Non-pigmented ciliary epithelial cell (primary cell): ENCODE measurements at regions not wholly inside any gene's neighbourhood (a gene's known extent, or its start where the extent isn't known, plus 50 kb on each side); places are given as distances from the start of the nearest gene placed in this dataset.

Experiments
- DNase-seq: peaks from one replicate; pipeline ENCODE4 v3.0.0-alpha.2; 2010; ENCODE audit warnings: low read depth

DNA sequence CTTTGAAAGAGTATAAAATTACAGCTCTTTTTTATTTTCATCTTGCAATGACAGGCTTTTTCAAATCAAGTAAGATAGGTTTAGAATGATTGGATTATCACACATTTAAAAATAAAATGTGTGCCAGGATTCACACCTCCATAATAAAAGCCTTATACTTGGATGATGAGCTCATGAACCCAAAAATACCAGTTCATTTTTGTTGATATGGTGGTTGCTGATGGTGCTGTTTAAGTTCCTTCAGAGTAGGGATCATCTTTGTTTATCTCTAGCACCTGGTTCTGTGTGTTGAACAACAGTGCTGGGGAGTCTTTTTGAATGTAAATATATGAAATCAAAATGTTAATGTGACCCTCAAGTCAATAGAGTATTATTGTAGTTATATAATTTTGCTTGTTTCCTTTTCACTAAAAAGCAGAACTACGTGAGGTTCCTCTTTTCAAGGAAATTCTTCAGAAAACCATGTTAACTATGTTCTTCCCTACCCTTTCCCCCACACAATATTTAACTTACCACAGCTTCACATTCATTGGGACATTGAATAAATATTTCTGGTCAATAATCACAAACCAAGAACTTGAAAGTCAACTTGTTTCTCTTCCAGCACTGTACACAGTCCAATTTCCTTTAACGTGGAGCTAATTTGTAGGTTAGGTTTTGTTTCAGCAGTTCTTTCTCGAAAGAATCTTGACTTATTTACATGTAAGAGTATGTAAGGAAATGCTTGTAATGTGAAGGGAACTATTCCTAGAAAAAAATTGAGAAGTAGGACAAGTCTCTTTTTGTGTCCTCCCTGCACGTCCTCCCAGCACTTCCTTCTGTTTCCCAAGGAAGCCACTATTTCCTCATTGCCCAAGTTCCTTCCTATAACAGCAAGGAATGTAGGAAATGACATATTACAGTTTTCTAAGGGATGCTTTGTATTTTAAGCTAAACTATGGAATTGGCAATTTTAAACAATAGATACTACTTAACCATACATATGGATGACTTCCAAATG lies 945.9 kb upstream of the CITED2 start:
- DNase-seq: no peak

DNA sequence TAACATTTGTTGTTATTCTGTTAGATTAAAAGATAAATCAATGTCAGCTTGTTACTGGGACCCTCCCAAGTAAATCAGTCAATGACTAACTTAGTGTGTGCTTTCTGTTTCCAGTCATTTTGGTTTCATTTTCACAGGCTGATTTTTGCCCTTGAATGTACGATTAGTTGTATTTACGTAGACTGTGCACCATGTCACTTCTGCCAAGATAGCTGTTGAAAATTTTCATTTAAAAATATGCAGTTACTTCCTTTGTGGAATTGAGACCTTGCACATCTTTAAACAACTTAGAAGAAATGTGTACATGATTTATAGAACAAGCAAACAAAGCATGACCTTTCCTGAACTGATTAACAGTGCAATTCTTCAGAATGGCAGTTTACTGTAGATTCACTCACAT lies 944.8 kb upstream of the CITED2 start:
- DNase-seq: no peak

DNA sequence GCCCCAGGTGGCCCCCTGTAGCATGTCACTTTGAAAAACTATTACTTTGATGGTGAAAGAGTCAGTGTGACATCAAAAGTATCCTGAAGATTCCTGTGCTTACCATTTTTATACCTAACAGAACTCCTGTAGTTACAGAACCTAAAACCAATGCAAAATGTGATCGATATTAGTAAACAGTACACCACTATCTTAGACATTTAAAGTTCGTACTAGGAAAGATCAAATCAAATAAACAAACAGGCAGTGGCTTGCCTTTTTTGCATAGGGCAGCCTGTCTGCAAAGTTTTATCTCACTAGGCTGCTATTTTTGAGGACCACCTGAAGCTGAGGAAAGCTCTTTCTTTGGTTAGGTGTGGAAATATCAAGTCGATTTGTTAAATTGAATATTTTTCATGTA lies 944.0 kb upstream of the CITED2 start:
- DNase-seq: no peak

DNA sequence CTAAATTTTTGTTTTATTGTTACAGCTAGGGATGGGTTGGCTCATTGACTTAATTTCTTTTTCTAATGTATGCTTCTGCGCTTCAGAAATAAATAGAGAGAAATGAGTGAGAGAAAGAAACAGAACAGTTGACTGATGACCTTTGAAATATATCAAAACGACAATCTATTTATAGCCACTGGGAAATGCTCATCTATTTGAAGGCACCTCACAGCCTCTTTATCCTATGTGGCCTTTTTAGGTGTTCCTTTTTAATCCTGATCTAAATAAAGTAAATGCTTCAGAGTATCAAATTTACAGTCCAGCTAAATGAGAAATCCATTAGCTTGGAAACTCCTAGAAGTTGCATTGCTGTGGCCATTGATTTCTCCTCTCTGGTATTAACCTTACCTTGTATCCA lies 943.5 kb upstream of the CITED2 start:
- DNase-seq: no peak

DNA sequence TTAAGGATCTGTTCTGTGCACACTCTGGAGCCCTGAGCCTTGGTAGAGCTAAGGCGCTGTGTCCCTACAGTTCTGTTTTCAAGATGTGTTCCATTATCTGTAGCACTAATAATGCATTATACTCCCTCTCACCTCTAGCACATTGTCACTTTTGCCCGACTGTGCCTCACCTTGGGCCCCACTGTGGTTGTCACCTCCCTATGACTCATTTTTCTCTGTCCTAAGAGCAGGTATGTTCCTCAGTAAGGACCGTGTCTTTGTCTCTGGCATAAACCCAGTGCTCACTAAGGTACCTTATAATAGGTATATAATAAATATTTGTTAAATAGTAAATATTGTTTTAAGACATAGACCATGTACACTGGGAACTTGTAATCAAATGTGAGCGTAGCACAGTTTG lies 942.5 kb upstream of the CITED2 start:
- DNase-seq: no peak

DNA sequence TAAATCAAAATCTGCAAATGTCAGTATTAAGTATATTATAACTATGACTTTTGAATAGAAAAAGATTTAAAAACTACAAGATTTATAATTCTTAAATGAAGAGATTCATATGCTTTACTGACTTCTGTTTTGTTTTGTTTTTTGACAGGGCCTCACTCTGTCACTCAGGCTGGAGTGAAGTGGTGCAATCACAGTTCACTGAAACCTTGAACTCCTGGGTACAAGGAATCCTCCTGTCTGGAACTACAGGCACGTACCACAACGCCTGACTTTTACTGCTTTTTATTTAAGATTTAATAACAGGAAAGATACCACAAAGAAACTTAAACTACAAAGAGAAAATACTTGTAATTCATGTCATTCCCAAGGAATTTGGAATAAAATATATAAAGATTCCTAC lies 940.2 kb upstream of the CITED2 start:
- DNase-seq: no peak

DNA sequence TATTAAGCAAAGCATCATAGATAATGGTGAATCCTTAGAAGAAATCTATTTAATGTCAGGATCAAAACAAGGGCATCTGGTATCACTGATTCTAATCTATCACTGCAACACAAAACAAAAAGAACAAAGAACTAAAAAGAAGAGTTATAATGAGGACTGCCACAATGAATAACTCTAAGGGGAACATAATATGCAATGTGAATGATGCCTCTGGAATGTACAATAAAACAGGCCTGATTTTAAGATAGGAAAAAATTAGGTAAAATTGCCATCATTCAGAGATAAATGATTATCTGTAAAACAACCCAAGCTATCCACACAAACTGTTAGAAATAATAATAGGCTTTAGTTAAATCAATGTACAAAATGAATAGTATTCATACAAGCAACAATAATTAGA lies 936.7 kb upstream of the CITED2 start:
- DNase-seq: no peak

DNA sequence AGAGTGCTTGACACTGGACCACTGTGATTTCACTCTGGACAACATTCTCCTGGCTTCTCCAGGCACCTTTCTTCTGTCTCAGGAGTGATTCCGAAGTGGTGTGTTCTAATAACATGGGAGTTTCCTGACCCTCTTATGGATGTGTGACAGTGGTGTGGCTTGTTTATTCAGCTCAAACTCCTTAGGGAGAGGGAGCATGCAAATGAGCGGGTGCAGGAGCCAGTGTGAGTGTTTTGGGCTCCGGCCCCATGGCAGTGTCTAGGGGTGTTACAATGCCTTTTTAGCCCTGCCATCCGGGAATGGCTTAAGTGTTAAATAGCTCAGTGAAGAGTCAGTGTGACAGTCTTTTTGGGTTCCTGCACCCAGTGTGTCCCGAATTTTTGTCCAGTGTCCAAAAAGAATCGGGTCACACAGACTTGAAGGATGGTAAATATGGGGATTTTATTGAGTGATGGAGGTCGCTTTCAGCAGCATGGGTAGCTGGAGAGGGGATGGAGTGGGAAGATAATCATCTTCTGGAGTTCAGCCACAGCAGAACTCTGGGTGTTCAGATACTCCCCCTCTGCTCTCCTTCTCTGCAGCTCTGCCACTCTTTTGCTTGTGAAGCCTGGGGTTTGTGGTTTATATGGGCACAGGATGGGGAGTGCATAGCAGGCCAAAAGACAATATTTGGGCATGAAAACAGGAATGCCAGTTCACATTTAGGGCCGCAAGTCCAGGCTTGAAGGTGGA lies 928.9 kb upstream of the CITED2 start:
- no peak for DNase-seq

DNA sequence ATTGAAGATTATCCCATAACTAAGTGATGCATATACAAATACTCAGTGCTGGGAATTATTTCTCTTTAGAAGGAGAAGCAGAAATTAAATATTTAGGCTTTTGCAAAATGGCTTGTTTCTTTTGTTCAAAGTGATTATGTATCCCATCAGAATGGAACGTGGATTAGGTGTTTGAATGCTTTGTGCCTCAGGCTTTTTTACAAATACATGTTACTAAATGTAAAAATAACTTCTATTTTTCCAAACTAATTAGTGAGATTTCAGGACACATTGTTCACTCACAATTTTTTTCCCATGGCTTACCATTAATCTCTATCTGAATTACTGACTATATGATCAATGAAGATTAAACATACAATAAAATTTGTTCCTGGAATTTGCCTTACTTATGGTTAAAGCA lies 925.9 kb upstream of the CITED2 start:
- DNase-seq: no peak

DNA sequence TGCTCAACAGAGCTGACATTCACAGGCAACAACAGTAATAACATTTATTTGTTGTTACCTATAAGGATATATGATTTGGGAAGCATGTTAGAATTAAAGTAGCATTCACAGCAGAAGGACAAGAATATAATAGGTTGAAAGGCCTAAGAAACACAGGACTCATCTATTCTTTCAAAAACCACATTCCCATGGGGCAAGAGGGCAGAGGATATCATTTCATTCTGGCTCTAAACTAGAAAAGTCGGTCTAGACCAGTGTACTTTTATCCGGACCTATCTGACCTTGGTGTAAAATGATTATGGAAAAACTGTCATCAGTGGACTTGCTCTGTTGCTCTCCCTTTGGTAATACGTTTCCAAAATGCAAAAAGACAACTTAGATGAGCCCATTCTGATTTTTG lies 914.7 kb upstream of the CITED2 start:
- no peak for DNase-seq

DNA sequence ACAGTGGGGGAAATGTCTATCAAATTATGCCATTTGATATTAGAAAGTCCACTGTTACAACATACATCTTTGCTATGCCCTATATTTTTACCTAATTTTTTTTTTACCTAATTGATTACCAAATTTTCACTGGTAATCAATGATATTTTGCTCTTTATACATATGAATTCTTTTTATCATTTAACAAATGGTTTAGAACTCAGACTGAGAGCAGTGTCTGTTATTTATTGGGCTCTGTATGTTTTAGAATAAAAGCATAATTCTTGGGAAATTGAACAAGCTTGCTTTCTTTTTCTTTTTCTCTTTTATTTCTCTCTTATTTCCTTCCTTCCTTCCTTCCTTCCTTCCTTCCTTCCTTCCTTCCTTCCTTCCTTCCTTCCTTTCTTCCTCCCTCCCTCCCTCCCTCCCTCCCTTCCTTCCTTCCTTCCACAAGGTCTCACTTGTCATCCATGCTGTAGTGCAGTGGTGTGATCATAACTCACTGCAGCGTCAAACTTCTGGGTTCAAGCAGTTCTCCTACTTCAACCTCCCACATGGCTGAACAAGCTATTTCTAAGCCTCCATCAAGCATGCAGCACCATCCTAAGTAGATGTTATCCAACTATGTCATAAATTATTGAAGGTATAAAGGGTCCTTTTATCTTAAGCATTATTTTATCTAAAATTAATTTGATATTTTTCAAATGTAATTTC lies 911.7 kb upstream of the CITED2 start:
- no peak for DNase-seq

DNA sequence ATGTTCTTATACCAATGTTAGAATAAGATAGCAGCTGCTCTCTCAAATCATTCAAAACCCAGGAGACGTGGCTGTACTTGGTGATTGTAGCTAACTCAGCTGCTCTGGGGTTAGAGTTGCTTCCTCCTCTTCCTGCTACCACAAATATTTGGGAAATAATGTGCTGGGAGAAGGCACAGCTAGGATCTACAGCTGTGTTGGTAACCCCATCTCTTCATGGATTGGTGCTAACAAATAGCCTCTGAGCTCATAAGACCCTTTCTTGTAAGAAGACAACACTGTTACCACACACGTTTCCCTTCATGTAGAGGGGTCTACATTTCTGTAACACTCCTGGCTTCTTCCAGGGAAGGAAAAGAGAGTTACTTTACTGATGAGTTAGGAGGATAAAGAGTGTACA lies 911.0 kb upstream of the CITED2 start:
- no peak for DNase-seq

DNA sequence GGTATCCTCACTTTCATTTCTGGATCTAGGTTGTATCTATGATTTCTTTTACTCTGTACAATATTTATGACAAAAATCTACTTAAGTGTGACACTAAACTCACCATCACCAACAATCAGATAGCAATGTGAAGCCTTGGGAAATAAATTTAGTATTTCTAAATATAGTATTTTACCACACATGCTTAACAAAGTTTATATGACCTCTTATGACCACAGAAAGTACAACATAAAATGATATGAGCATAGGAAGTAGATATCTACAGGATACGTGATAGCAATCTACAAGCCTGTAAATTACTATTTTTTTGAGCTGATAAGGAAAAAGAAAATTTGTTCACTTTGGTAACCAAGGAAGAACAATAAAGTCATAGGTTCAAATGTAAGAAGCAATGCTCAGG lies 910.4 kb upstream of the CITED2 start:
- no peak for DNase-seq

DNA sequence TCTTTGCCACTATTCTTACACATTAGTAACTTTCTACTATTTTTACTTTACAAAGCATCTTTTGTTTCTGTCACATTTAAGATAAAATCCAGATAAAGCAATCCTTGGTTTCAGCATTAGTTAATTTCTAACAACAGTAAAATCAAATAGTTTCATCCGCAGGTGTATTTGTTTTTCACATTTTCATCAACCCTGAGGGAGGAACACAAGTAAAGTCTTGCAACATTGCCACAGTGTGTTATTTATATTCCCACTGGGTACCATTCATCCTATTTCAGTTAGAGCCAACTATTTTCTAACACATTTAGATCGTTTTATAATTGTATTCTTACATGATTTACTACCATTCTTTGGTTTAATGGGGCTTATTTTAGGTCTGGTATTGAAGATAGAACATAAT lies 908.7 kb upstream of the CITED2 start:
- DNase-seq: no peak

DNA sequence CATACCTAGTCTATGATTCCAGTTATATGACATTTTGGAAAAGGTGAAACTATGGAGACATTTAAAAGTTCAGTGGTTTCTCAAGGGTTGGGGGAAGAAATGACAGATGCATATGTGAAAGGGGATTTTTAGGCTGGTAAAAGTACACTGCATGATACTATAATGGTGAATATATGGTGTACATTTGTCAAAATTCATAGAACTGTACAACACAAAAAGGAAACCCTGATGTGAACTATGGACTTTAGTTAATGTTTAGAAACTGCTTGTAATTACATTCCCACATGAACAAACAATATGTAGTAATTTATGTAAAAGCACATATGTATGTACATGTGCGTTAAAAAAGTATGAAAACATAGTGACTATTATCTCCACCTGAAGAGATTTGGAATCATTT lies 907.3 kb upstream of the CITED2 start:
- no peak for DNase-seq

DNA sequence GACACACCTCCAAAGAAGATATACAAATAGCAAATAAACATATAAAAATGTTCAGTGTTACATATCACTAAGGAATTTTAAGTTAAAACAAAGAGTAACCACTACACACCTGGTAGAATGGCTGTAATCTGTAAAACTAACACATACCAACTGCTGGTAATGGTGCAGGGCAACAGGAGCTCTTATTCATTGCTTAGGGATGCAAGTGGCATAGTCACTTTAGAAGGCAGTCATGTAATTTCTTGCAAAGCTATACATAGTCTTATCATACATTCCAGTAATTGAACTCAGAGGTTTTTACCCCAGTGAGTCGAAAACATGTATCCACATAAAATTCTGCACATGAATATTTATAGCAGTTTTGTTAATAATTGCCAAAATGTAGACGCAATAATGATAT lies 906.8 kb upstream of the CITED2 start:
- no peak for DNase-seq

DNA sequence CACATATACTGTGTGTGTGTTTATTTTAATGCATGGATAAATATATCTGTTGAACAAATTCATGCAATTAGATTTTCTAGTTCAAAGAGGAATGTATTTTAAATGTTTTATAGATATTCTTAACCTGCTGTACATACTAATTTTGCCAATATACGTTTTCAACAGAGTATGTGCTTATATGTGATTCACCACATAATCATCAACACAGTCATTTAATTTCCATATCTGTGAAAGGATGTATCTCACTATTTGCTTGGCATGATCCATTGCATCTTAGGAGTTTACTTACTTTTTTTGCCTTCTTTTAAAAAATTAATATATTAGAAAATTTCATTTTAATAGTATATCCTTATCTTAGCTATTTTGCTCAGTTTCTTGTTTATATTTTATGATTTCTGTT lies 902.3 kb upstream of the CITED2 start:
- no peak for DNase-seq

DNA sequence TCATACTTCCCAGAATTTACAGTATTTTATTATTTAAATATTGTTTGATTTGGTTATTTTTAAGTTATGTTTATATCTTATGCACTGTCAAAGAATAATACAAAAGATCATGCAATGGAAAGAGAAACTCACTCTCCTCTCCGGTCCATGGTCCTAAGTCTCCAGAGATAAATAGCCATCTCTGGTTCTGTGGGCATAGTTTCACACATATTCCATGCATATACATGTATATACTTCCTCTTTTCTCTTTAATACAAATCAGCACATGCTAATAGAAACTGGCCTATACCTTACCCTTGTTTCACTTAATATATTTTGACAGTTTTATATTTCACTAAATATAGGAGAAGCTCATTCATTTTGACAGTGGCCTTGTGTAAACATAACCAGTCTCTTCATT lies 901.7 kb upstream of the CITED2 start:
- no peak for DNase-seq

DNA sequence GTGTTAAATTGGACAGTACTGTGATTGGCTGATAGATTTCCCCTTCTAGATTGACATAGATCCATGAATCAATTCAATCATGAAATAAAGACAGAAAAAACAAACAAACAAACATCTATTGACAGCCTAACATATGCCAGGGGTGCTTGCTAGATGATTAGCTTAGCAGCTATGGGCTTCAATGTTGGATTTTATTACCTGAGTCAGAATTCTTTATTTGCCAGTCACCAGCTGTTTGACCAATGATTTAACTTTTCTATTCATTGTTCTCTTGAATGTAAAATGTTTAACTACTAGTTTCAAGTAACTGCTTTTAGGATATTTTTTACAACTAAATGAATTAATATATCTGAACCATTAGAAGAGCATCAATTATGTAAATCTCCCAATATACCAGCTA lies 901.3 kb upstream of the CITED2 start:
- no peak for DNase-seq

DNA sequence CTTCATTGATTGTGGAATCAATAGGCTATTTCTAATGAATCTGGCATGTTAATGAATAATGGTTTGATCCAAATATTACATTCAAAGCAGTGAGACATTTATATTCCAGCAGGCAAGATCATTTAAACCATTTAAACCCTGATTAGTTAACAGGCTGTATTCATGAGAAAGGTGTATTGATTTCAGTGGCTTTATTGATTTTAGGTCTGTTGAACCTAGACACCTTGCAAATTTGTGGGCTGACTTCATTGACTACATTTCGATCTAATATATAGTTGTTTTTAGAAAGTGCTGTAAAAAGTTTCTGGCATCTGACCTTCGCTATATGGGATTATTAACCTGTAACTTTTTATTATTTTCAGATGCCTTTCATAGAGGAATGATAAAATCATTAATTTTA lies 900.1 kb upstream of the CITED2 start:
- no peak for DNase-seq

DNA sequence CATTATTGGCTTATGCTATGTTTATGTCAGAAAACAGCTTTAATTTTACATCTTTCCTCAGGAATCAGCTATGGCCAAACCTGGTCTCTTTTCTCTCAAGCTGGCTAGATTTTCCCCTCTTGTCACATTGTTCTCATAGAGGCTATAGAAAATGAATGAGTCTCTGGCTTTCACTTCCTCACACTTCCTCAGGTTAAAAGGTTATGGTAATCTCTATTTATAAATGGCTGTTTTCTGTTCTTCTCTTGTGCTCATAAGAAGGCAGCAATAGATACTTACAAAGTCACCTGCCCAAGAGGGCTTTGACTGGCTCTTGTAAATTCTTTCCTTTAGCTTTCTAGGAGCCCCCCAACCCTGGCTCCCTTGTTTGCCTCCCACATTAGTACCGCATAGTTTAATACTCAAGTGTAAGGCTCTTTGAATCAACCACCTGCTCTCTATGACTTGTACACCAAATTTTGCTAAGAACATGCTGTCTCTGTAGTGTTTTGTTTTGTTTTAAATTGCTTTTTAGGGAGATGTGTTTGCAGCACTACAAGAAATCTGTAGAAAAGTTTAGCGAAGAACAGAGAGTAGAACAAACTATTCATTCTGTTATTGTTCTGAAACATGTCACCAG lies 897.4 kb upstream of the CITED2 start:
- no peak for DNase-seq

DNA sequence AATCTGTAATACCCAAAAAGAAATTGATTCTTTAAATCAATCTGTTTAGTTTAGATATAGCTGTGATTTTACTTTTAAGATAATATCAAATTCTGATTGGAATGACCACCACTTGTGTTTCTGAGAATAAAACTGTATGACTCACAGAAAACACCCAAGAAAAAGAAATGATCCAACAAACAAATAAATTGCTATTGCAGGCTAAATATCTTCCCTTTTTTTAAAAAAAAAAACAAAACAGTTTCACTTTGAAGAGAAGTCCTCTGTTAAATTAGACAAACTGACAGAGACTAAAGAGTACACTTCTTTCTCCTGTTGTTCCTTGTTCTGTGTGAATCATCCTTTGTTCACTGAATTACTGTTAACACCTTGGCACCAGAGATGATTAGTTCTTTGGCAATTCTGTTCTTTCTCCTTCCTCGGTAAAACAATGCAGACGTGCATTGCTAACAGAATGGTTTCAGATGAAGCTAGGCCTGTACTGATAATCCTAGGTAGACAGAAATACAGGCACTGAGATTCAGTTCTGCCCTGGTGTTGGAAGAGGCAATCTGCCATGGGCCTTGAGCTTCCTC lies 895.2 kb upstream of the CITED2 start:
- DNase-seq: no peak
